Mesenchymal stem cell (in vitro differentiated cells and primary cell): ENCODE measurements at regions not wholly inside any gene's neighbourhood (a gene's known extent, or its start where the extent isn't known, plus 50 kb on each side); places are given as distances from the start of the nearest gene placed in this dataset.

ENCODE experiments used
- DNase-seq: peaks from one replicate; pipeline ENCODE4 v3.0.0-alpha.2; 2013
- H2AFZ ChIP-seq: one replicate; pipeline ENCODE4 v1.6.1; 2013; ENCODE audit warnings: low read depth, mild to moderate bottlenecking, control low read depth, inconsistent platforms, low read length, moderate library complexity
- H2AK5ac ChIP-seq: 2 replicates; pipeline ENCODE4 v1.6.1; 2013; ENCODE audit warnings: low read length, moderate library complexity, mild to moderate bottlenecking, inconsistent platforms; ENCODE audit not compliant: severe bottlenecking
- H2BK120ac ChIP-seq: one replicate; pipeline ENCODE4 v1.6.1; 2013; ENCODE audit warnings: low read depth, mild to moderate bottlenecking, inconsistent platforms, low read length, moderate library complexity
- H2BK12ac ChIP-seq, 2 experiments: one replicate each; pipeline ENCODE4 v1.6.1; 2013; ENCODE audit warnings: inconsistent platforms in 2 of 2, low read length in 2 of 2, mild to moderate bottlenecking in 2 of 2, moderate library complexity in 2 of 2, control low read depth in 1 of 2
- H2BK15ac ChIP-seq: one replicate; pipeline ENCODE4 v1.6.1; 2013; ENCODE audit warnings: mild to moderate bottlenecking, low read depth, inconsistent platforms; ENCODE audit not compliant: poor library complexity, severe bottlenecking
- H2BK5ac ChIP-seq: 2 replicates; pipeline ENCODE4 v1.6.1; 2013; ENCODE audit warnings: low read depth, mild to moderate bottlenecking, low read length, control low read depth, inconsistent platforms; ENCODE audit not compliant: poor library complexity, severe bottlenecking
- H3K14ac ChIP-seq, 2 experiments: one replicate each; pipeline ENCODE4 v1.6.1; 2013; ENCODE audit warnings: inconsistent platforms in 2 of 2, low read length in 2 of 2, control low read depth in 1 of 2, mild to moderate bottlenecking in 1 of 2, moderate library complexity in 1 of 2
- H3K18ac ChIP-seq, 2 experiments: one replicate each; pipeline ENCODE4 v1.6.1; 2013; ENCODE audit warnings: inconsistent platforms in 2 of 2, low read length in 2 of 2, control low read depth in 1 of 2, low read depth in 1 of 2, mild to moderate bottlenecking in 1 of 2
- H3K23ac ChIP-seq, 2 experiments: one replicate each; pipeline ENCODE4 v1.6.1; 2013; ENCODE audit warnings: inconsistent platforms in 2 of 2, low read length in 2 of 2, mild to moderate bottlenecking in 2 of 2, moderate library complexity in 2 of 2, control low read depth in 1 of 2
- H3K27ac ChIP-seq: 2 replicates; pipeline ENCODE4 v1.5.1; 2013; ENCODE audit warnings: mild to moderate bottlenecking, moderate library complexity, low read length, control low read depth, inconsistent platforms; ENCODE audit not compliant: poor library complexity, severe bottlenecking
- H3K27me3 ChIP-seq, 2 experiments: 2 replicates each; pipeline versions ENCODE4 v1.6.1 to v1.7.0; 2013; ENCODE audit warnings: low read length in 2 of 2, mild to moderate bottlenecking in 2 of 2, moderate library complexity in 2 of 2, control low read depth in 1 of 2, inconsistent platforms in 1 of 2; ENCODE audit not compliant: control insufficient read depth in 1 of 2, insufficient read depth in 1 of 2
- H3K36me3 ChIP-seq, 2 experiments: 2 replicates each; pipeline versions ENCODE4 v1.6.1 to v1.7.0; 2013; ENCODE audit warnings: low read length in 2 of 2, control low read depth in 1 of 2, inconsistent platforms in 1 of 2, low read depth in 1 of 2, mild to moderate bottlenecking in 1 of 2; ENCODE audit not compliant: insufficient read depth in 2 of 2, control insufficient read depth in 1 of 2
- H3K4ac ChIP-seq, 2 experiments: one replicate each; pipeline ENCODE4 v1.6.1; 2013; ENCODE audit warnings: inconsistent platforms in 2 of 2, low read length in 2 of 2, mild to moderate bottlenecking in 2 of 2, moderate library complexity in 2 of 2, control low read depth in 1 of 2, low read depth in 1 of 2
- H3K4me1 ChIP-seq: 2 replicates; pipeline ENCODE4 v1.6.1; 2013; ENCODE audit warnings: low read depth, low read length, control low read depth; ENCODE audit not compliant: control insufficient read depth, insufficient read depth
- H3K4me2 ChIP-seq: 2 replicates; pipeline ENCODE4 v1.6.1; 2013; ENCODE audit warnings: low read length, mild to moderate bottlenecking, inconsistent platforms; ENCODE audit not compliant: poor library complexity, severe bottlenecking
- H3K4me3 ChIP-seq, 2 experiments: 2 replicates each; pipeline versions ENCODE4 v1.5.1 to v1.7.0; 2013; ENCODE audit warnings: low read length in 2 of 2, mild to moderate bottlenecking in 2 of 2, control low read depth in 1 of 2, low read depth in 1 of 2; ENCODE audit not compliant: insufficient read depth in 1 of 2
- H3K79me1 ChIP-seq: replicated peaks from 2 replicates; pipeline ENCODE4 v1.6.1; 2013; ENCODE audit warnings: mild to moderate bottlenecking, control low read depth, low read length, inconsistent platforms; ENCODE audit not compliant: poor library complexity, severe bottlenecking
- H3K9ac ChIP-seq: 2 replicates; pipeline ENCODE4 v1.7.0; 2013; ENCODE audit warnings: mild to moderate bottlenecking, low read length, moderate library complexity
- H3K9me3 ChIP-seq: 2 replicates; pipeline ENCODE4 v1.7.0; 2013; ENCODE audit warnings: mild to moderate bottlenecking, low read length; ENCODE audit not compliant: control insufficient read depth
- H4K8ac ChIP-seq: one replicate; pipeline ENCODE4 v1.6.1; 2013; ENCODE audit warnings: inconsistent platforms, mild to moderate bottlenecking, low read length, moderate library complexity
- H4K91ac ChIP-seq: one replicate; pipeline ENCODE4 v1.6.1; 2013; ENCODE audit warnings: mild to moderate bottlenecking, low read length, inconsistent platforms
- WGBS: methylation state at CpG from one replicate; pipeline ENCODE4 v1.1.7; 2013; ENCODE audit warnings: mixed read lengths; 5-methylcytosine and 5-hydroxymethylcytosine counted together

- no peak overlapping the region for H4K91ac ChIP-seq
- no peak overlapping the region for H2AFZ ChIP-seq
- no peak overlapping the region for H3K9ac ChIP-seq
- H3K9me3 ChIP-seq, result no peaks in the 10 kb centered on the region
- H3K4ac ChIP-seq, result no peak overlapping the region
- H2BK15ac ChIP-seq, result no peak overlapping the region
- H2BK12ac ChIP-seq, result no peak overlapping the region
- no peak overlapping the region for H3K4me2 ChIP-seq
- no peaks in the 10 kb centered on the region for H3K27me3 ChIP-seq
- no peak overlapping the region for H3K14ac ChIP-seq
- H3K27ac ChIP-seq, result no peak overlapping the region
- H3K4me3 ChIP-seq, result no peak overlapping the region
- no peaks in the 10 kb centered on the region for H3K36me3 ChIP-seq
- H3K79me1 ChIP-seq, result no peaks in the 10 kb centered on the region
- H2BK120ac ChIP-seq, result no peak overlapping the region
- H2AK5ac ChIP-seq, result no peak overlapping the region
- no peak for DNase-seq
- H3K23ac ChIP-seq, result no peak overlapping the region
- no peaks in the 10 kb centered on the region for H3K4me1 ChIP-seq
- no peak overlapping the region for H3K18ac ChIP-seq
- no peak overlapping the region for H4K8ac ChIP-seq
- 100% methylated on average over 1 of the region's 3 CpGs for WGBS
- H2BK5ac ChIP-seq, result no peak overlapping the region
These were observed 61.8 kb downstream of the ACTBL2 start for GRCh38 chr5:57420801-57421200.

- Histone ChIP-seq H4K91ac (no peak overlapping the region), H3K4me3 (no peak overlapping the region), H3K9ac (no peak overlapping the region), H3K36me3 (no peaks in the 10 kb centered on the region), H2BK120ac (no peak overlapping the region), H3K9me3 (no peaks in the 10 kb centered on the region), H3K79me1 (no peaks in the 10 kb centered on the region), H3K4me1 (no peaks in the 10 kb centered on the region), H2AFZ (no peak overlapping the region), H2BK5ac (no peak overlapping the region), H2AK5ac (no peak overlapping the region), H2BK12ac (no peak overlapping the region), H3K27me3 (no peaks in the 10 kb centered on the region), H3K14ac (no peak overlapping the region), H3K23ac (no peak overlapping the region), H3K18ac (no peak overlapping the region), H3K27ac (no peak overlapping the region), H3K4ac (no peak overlapping the region), H2BK15ac (no peak overlapping the region), H3K4me2 (no peak overlapping the region), H4K8ac (no peak overlapping the region)
- DNase-seq, result no peak
- no CpG with 5 or more reads among the region's 2 CpGs for WGBS
These were observed 64.6 kb downstream of the ACTBL2 start for GRCh38 chr5:57417971-57418370.

- peak overlapping the region; percentile 98 for H2BK15ac ChIP-seq
- no peak overlapping the region for H2BK5ac ChIP-seq
- H3K4me2 ChIP-seq, result no peak overlapping the region
- H4K8ac ChIP-seq, result no peak overlapping the region
- H3K27ac ChIP-seq, result no peak overlapping the region
- H2BK120ac ChIP-seq, result no peak overlapping the region
- H2AFZ ChIP-seq, result no peak overlapping the region
- H2AK5ac ChIP-seq, result no peak overlapping the region
- no peak overlapping the region for H3K14ac ChIP-seq
- no peaks in the 10 kb centered on the region for H3K79me1 ChIP-seq
- 76% methylated on average over 6 of the region's 6 CpGs for WGBS
- DNase-seq, result no peak
- no peak overlapping the region for H4K91ac ChIP-seq
- H3K4me1 ChIP-seq, result no peaks in the 10 kb centered on the region
- peak overlapping the region in 1 of 2 experiments; percentile 79 for H3K18ac ChIP-seq
- H3K36me3 ChIP-seq, result no peaks in the 10 kb centered on the region
- no peaks in the 10 kb centered on the region for H3K9me3 ChIP-seq
- peak overlapping the region; percentile 6 to 33 for H2BK12ac ChIP-seq
- H3K4ac ChIP-seq, result no peak overlapping the region
- H3K9ac ChIP-seq, result no peak overlapping the region
- no peak overlapping the region for H3K23ac ChIP-seq
- H3K4me3 ChIP-seq, result no peak overlapping the region
- no peaks in the 10 kb centered on the region for H3K27me3 ChIP-seq
These were observed 65.3 kb downstream of the ACTBL2 start for GRCh38 chr5:57417320-57417719.

GRCh38 chr5:57416278-57416994 is 66.2 kb downstream of the ACTBL2 start:
- H3K4me3 ChIP-seq, result no peak overlapping the region
- no peak for DNase-seq
- peak overlapping the region; percentile 33 to 51 for H2BK12ac ChIP-seq
- no peak overlapping the region for H3K4me2 ChIP-seq
- no peak overlapping the region for H3K23ac ChIP-seq
- H3K18ac ChIP-seq, result peak overlapping the region; percentile 7 to 79
- H3K9me3 ChIP-seq, result no peaks in the 10 kb centered on the region
- H3K27ac ChIP-seq, result no peak overlapping the region
- peak overlapping the region; percentile 64 for H4K91ac ChIP-seq
- H3K4me1 ChIP-seq, result no peaks in the 10 kb centered on the region
- H3K79me1 ChIP-seq, result no peaks in the 10 kb centered on the region
- peak overlapping the region; percentile 54 for H2AFZ ChIP-seq
- H3K4ac ChIP-seq, result peak overlapping the region in 1 of 2 experiments; percentile 32
- H3K36me3 ChIP-seq, result no peaks in the 10 kb centered on the region
- peak overlapping the region; percentile 13 for H4K8ac ChIP-seq
- peak overlapping the region in 1 of 2 experiments; percentile 68 for H3K14ac ChIP-seq
- 56% methylated on average over 4 of the region's 4 CpGs for WGBS
- no peak overlapping the region for H2BK15ac ChIP-seq
- no peak overlapping the region for H3K9ac ChIP-seq
- no peak overlapping the region for H2BK5ac ChIP-seq
- no peak overlapping the region for H2BK120ac ChIP-seq
- H2AK5ac ChIP-seq, result no peak overlapping the region
- H3K27me3 ChIP-seq, result no peaks in the 10 kb centered on the region
